ENCODE measurements at regions not wholly inside any gene's neighbourhood (a gene's known extent, or its start where the extent isn't known, plus 50 kb on each side); places are given as distances from the start of the nearest gene placed in this dataset.
"Not testable (repeated sequence)": the region's sequence is repeated elsewhere in the genome, so short reads cannot be mapped to it uniquely, and the experiment has no call there.

GRCh38 chr1:98157524-98158313 lies 236.9 kb upstream of the DPYD start:
- DNase-seq (ENCODE audit: low read depth in 4 of 4, low spot score in 2 of 4): no peak

- DNase-seq (ENCODE audit: low read depth in 4 of 4, low spot score in 2 of 4): no peak
Measured at GRCh38 chr1:98147280-98147679, 226.4 kb upstream of the DPYD start.

DNA sequence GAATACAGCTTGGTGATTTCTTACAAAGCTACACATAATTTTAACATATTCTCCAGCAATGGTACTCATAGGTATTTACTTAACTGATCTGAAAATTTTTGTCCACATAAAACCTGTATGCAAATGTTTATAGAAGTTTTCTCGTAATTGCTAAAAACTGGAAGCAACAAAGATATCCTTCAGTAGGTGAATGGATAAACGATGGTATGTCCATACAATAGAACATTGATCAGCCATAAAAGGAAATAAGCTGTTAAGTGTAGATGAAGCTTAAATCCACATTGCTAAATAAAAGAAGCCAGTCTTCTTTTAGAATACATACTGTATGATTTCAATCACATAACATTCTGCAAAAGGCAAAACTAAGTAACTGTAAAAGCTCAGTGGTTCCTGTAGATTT lies 224.8 kb upstream of the DPYD start:
- no peak for DNase-seq (ENCODE audit: low read depth in 4 of 4, low spot score in 2 of 4)

DNA sequence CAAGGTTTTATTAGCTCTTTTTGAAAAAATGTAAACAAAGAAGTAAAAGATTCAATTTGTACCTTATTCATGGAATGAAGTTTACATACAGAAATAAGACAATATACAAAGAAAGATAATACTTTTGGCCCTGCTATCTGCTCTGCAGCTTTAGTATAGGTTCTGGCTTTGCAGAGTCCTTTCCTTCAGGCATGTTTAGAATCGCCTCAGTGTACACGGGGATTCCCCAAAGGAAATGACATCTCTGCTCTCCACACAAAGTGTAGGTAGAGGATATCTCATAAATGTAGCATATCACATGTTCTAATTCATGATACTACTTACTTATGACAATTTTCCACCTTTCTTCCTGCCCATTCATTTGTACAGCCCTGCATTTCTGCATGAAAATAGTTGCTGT lies 222.6 kb upstream of the DPYD start:
- no peak for DNase-seq (ENCODE audit: low read depth in 4 of 4, low spot score in 2 of 4)

DNA sequence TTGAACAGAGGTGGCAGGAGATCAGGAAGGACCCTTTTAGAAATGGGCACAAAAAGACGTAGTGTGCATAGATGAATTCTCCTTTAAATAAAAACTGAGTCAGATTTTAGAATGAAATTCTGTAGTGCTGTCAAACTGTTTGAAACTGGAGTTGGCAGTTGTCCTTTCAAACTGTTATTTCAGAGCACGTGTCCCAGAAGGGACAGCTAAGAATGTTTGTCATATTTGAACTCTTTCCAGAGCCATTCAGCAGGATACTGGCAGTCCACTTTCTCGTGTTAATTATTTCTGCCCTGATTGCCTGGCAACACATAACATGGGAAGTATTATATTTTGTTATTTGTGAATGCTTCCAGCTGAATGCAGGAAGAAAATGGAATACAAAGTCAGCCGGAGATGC lies 212.3 kb upstream of the DPYD start:
- DNase-seq (ENCODE audit: low read depth in 4 of 4, low spot score in 2 of 4): no peak

DNA sequence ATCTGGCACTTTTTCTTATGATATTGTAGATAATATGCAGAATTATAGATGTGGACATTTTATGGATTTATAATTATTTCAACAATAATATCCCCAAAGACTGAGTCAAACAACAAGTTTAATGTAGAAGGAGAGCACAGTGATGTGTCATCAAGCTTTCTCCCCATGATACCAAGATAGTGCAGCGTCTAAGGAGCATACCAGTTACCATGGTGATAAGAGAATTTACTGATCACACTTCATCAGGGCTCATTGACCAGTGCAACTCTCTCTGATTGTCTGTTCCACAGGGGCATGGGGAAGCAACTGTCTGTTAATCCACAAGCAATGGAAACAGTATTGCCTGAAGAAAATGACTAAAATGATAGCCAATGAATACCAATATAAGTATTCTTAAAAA lies 209.6 kb upstream of the DPYD start:
- DNase-seq (ENCODE audit: low read depth in 4 of 4, low spot score in 2 of 4): no peak

GRCh38 chr1:98129491-98129890 lies 208.7 kb upstream of the DPYD start:
- no peak for DNase-seq (ENCODE audit: low read depth in 4 of 4, low spot score in 2 of 4)

DNA sequence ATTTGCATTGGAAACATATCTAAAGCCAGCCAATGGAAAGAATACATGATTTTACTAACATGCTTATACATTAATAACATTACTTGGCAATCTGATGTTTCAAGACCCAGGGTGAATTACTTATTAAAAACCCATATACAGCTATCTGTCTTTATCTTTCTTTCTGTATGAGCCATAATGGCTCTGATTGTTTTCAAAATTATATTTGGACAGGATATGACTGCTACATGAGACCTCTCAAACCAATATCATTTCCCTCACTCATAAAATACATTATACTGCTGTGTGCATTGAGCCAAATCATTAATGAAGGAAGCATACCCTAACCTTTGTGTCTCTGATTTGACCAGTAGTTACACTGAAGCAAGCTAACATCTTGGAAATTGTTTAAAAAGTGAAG lies 205.9 kb upstream of the DPYD start:
- no peak for DNase-seq (ENCODE audit: low read depth in 4 of 4, low spot score in 2 of 4)

DNA sequence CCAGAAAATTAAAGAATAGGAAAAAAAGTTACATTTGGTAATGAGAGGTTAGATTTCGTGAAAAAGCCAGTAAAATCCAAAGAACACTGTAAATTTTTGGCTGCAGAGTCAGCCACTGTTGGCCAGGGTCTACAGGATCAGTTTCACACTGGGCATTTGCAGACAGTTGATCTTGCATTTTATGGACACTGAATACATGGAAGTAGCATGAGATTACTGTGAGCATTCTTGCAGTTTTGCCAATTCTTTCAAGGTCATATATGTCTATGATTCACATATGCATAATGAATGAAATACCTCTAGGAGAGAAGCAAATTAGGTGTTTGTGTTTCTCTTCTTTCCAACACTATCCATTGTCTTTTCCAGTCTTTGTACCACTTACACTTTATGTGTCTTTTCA lies 200.8 kb upstream of the DPYD start:
- no peak for DNase-seq (ENCODE audit: low read depth in 4 of 4, low spot score in 2 of 4)

GRCh38 chr1:98119796-98120195 lies 199.0 kb upstream of the DPYD start:
- peak in 1 of 4 donors; percentile 1 for DNase-seq (ENCODE audit: low read depth in 4 of 4, low spot score in 2 of 4)

- no peak for DNase-seq (ENCODE audit: low read depth in 4 of 4, low spot score in 2 of 4)
Measured at GRCh38 chr1:98113811-98114210, 193.0 kb upstream of the DPYD start.

DNA sequence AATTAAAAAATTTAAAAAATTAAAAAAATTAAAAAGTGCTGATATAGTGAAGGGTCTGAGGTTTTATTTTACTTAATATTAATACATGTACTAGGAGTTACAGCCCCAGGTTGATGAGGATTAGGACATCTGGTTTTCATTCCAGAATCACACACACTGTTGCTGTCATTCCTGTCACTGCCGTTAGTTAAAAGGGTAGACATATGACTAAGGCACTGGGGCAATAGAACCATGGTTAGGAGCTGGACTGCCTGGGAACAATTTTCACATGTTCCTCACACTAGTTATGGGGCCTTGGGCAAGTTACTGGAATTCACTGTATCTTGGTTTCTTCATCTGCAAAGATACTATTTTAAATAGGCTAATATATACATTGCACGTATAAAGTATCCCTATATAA lies 191.8 kb upstream of the DPYD start:
- no peak for DNase-seq (ENCODE audit: low read depth in 4 of 4, low spot score in 2 of 4)

GRCh38 chr1:98110674-98111073 lies 189.8 kb upstream of the DPYD start:
- no peak for DNase-seq (ENCODE audit: low read depth in 4 of 4, low spot score in 2 of 4)

DNA sequence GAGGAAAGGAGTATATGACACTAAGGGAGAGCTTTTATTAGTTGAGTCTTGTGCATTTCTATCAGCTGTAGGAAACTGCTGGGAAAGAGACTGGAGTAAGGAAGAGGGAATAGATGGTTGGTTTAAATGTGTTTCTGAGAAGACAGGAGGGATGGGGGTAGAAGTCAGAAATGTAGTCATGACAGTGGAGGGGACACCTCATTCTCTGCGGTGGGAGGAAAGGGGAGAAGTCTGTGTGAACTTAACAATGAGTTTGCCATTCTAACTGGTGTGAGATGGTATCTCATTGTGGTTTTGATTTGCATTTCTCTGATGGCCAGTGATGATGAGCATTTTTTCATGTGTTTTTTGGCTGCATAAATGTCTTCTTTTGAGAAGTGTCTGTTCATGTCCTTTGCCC lies 187.5 kb upstream of the DPYD start:
- not testable (repeated sequence) for DNase-seq (ENCODE audit: low read depth in 4 of 4, low spot score in 2 of 4)

GRCh38 chr1:98107256-98107655 lies 186.4 kb upstream of the DPYD start:
- DNase-seq (ENCODE audit: low read depth in 4 of 4, low spot score in 2 of 4): no peak

- DNase-seq (ENCODE audit: low read depth in 4 of 4, low spot score in 2 of 4): peak in 1 of 4 donors; percentile 1
Measured at GRCh38 chr1:98104289-98104688, 183.5 kb upstream of the DPYD start.

DNA sequence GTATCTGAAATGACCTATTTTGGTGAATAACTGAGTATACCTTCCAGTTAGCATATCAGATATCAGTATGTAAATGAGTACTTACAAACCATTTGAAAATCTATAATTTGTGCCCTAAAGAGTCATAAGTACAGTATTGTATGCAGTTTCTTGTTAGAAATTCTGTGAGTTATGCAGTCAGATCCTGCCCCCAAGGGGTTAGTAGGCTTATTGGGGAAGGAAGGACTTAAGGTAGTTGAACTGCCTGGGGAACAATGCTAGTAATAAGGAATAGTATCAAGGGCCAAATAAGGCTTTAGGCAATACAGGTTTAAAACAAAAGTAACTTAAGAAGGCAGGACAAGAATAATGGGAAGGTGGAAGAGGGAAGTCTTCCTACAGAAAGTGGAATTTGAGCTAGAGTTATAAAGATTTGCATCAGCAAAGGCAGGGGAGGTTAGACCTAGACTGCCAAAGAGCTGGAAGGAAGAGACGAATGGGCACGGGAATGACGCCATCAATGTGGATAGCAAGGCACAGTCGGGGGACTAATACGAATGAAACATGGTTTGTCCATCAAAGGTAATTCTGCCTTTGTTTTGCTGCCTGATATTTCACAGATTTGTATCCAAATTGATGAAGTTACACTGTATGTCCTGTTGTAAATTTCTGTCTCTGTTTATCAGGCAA lies 182.9 kb upstream of the DPYD start:
- peak in 1 of 4 donors; percentile 3 for DNase-seq (ENCODE audit: low read depth in 4 of 4, low spot score in 2 of 4)

- DNase-seq (ENCODE audit: low read depth in 4 of 4, low spot score in 2 of 4): no peak
Measured at GRCh38 chr1:98102345-98103030, 181.7 kb upstream of the DPYD start.

- DNase-seq (ENCODE audit: low read depth in 4 of 4, low spot score in 2 of 4): no peak
Measured at GRCh38 chr1:98101364-98101763, 180.5 kb upstream of the DPYD start.

DNA sequence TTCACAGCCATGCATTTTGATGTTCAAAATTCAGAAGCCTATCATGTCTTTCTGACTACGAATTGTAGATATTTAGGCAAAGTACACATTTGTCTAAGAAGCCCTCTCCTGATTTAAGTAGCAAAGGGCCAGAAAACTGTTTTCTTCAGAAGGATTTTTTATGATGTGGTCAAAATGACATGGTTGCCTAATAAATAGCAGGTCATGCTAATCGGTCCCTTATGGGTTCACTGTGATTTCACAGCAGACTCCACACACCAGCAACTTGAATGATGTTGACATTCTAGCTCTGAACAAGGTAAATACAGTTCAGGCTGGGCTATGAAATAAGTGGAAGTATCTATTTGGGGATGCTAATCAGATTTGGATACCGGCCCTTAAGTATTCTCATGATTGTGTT lies 178.7 kb upstream of the DPYD start:
- no peak for DNase-seq (ENCODE audit: low read depth in 4 of 4, low spot score in 2 of 4)

DNA sequence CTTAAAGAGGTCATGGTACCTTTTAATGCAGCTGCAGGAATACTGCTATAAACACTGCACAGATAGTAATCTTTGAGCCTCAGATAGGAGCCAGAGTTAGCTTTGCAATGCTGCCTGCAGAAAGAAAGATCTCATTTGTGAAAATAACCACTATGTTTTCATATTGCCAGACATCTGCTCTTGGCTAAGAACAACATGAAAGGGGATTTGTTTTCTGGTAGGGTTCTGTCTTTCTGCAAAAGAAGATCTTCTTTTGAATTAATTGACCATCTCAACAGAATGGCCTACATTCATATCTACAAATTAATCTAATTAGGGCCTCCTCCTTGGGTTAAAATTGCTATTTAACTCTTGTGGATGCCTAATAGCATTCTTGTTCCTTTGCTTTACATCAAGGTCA lies 177.6 kb upstream of the DPYD start:
- DNase-seq (ENCODE audit: low read depth in 4 of 4, low spot score in 2 of 4): no peak

DNA sequence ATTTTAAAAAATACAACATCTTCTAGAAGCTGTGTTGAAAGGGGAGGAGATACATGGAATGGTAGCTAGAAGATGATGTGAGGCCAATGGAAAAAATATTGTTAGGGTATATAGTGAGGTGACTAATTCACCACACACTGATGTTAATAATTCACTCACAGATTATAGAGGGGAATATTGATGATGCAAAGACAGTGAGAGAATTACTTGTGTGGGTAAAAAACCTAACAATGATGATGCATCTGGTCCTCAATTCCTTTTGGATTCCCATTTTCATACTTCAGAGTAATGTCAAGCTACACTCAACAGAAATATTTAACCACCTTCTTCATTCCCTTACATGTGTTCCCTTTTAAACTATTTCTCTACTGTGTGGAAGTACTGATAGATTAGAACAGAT lies 169.5 kb upstream of the DPYD start:
- DNase-seq (ENCODE audit: low read depth in 4 of 4, low spot score in 2 of 4): no peak

Data from left renal cortex interstitium (tissue), 4 donors.